HEK293 (cell line): ENCODE measurements at regions not wholly inside any gene's neighbourhood (a gene's known extent, or its start where the extent isn't known, plus 50 kb on each side); places are given as distances from the start of the nearest gene placed in this dataset.

ENCODE experiments used
- CTCF ChIA-PET: fragments of 350-600 bp; formaldehyde crosslinking; extraction: SDS; loops from one replicate; lab custom pipeline; 2021; ENCODE audit warnings: antibody characterized with exemption; lab: Yijun Ruan, JAX
- POLR2A ChIA-PET: fragments of 300-600 bp; formaldehyde crosslinking; extraction: SDS; loops from one replicate; lab custom pipeline; 2020; ENCODE audit warnings: antibody characterized with exemption, inconsistent platforms; lab: Yijun Ruan, JAX
- H3K27ac ChIP-seq: fragments of 200-500 bp; sonication (Bioruptor generic); 2 replicates; pipeline ENCODE4 v1.5.1; 2014; ENCODE audit warnings: low read depth, low read length, control low read depth, inconsistent platforms; ENCODE audit errors: extremely low read depth
- H3K36me3 ChIP-seq, 2 experiments: fragments of 200-500 bp in 1 of 2; sonication (Bioruptor generic) in 1 of 2; 1 replicate in 1 of 2; 2 replicates in 1 of 2; pipeline ENCODE4 v1.5.1; 2014 to 2017; ENCODE audit warnings: inconsistent platforms in 2 of 2, low read length in 2 of 2; ENCODE audit not compliant: control insufficient read depth in 2 of 2, insufficient read depth in 1 of 2
- H3K4me1 ChIP-seq: fragments of 200-500 bp; sonication (Bioruptor generic); 2 replicates; pipeline ENCODE4 v1.5.1; 2014; ENCODE audit warnings: mild to moderate bottlenecking, low read length, inconsistent platforms; ENCODE audit not compliant: control insufficient read depth, insufficient read depth
- H3K4me3 ChIP-seq: 2 replicates; pipeline ENCODE4 v1.5.1; 2011; ENCODE audit warnings: low read depth, mild to moderate bottlenecking, control low read depth, low read length, moderate library complexity
- H3K9me3 ChIP-seq: fragments of 200-500 bp; sonication (Bioruptor generic); 2 replicates; pipeline ENCODE4 v1.5.1; 2014; ENCODE audit warnings: low read depth, low read length, inconsistent platforms; ENCODE audit not compliant: control insufficient read depth, insufficient read depth
- KLF8 ChIP-seq: fragments of 450-650 bp; formaldehyde crosslinking; IDR thresholded peaks from 2 replicates; pipeline ENCODE4 v1.5.1; 2016; ENCODE audit warnings: missing biosample characterization, missing genetic modification characterization
- OVOL3 ChIP-seq: fragments of 450-650 bp; formaldehyde crosslinking; IDR thresholded peaks from 2 replicates; pipeline ENCODE4 v1.5.1; 2016; ENCODE audit warnings: missing biosample characterization, missing genetic modification characterization
- SCRT2 ChIP-seq: fragments of 450-650 bp; formaldehyde crosslinking; IDR thresholded peaks from 2 replicates; pipeline ENCODE4 v1.5.1; 2016; ENCODE audit warnings: missing biosample characterization, missing genetic modification characterization
- SP2 ChIP-seq: fragments of 450-650 bp; formaldehyde crosslinking; IDR thresholded peaks from 2 replicates; pipeline ENCODE4 v1.5.1; 2016; ENCODE audit warnings: missing biosample characterization, missing genetic modification characterization
- SP3 ChIP-seq: fragments of 450-650 bp; formaldehyde crosslinking; IDR thresholded peaks from 2 replicates; pipeline ENCODE4 v1.5.1; 2016; ENCODE audit warnings: missing biosample characterization, missing genetic modification characterization
- SP7 ChIP-seq: fragments of 450-650 bp; formaldehyde crosslinking; IDR thresholded peaks from 2 replicates; pipeline ENCODE4 v1.5.1; 2016; ENCODE audit warnings: missing biosample characterization, missing genetic modification characterization
- ZEB2 ChIP-seq: fragments of 450-650 bp; formaldehyde crosslinking; IDR thresholded peaks from 2 replicates; pipeline ENCODE4 v1.5.1; 2016; ENCODE audit warnings: missing biosample characterization, missing genetic modification characterization
- ZNF184 ChIP-seq: fragments of 450-650 bp; IDR thresholded peaks from 2 replicates; pipeline ENCODE4 v1.5.1; 2018; ENCODE audit warnings: missing biosample characterization, mild to moderate bottlenecking, missing genetic modification characterization
- ZNF391 ChIP-seq: fragments of 450-650 bp; formaldehyde crosslinking; IDR thresholded peaks from 2 replicates; pipeline ENCODE4 v1.5.1; 2016; ENCODE audit warnings: low read depth, missing biosample characterization, missing genetic modification characterization, borderline replicate concordance
- ZNF548 ChIP-seq: fragments of 450-650 bp; formaldehyde crosslinking; IDR thresholded peaks from 2 replicates; pipeline ENCODE4 v1.5.1; 2016; ENCODE audit warnings: missing biosample characterization, missing genetic modification characterization
- ZNF600 ChIP-seq: fragments of 450-650 bp; formaldehyde crosslinking; IDR thresholded peaks from 2 replicates; pipeline ENCODE4 v1.5.1; 2016; ENCODE audit warnings: missing biosample characterization, missing genetic modification characterization
- ZNF629 ChIP-seq: fragments of 450-650 bp; formaldehyde crosslinking; IDR thresholded peaks from 2 replicates; pipeline ENCODE4 v1.5.1; 2017; ENCODE audit warnings: missing biosample characterization, missing genetic modification characterization
- ZNF843 ChIP-seq: fragments of 450-650 bp; formaldehyde crosslinking; IDR thresholded peaks from 2 replicates; pipeline ENCODE4 v1.5.1; 2016; ENCODE audit warnings: missing biosample characterization, missing genetic modification characterization
- TF ChIP-seq, protein P1 (sequence below): fragments of 450-650 bp; formaldehyde crosslinking; IDR thresholded peaks from 2 replicates; pipeline ENCODE4 v1.5.1; 2016; ENCODE audit warnings: missing biosample characterization, missing genetic modification characterization
- TF ChIP-seq, protein P2 (sequence below): fragments of 450-650 bp; formaldehyde crosslinking; conservative IDR thresholded peaks from 2 replicates; pipeline ENCODE4 v1.5.1; 2016; ENCODE audit warnings: low read depth, missing biosample characterization, missing genetic modification characterization
- TF ChIP-seq, protein P3 (sequence below): fragments of 450-650 bp; formaldehyde crosslinking; IDR thresholded peaks from 2 replicates; pipeline ENCODE4 v1.5.0; 2017; ENCODE audit warnings: missing biosample characterization, missing genetic modification characterization, borderline replicate concordance
- TF ChIP-seq, protein P4 (sequence below): fragments of 450-650 bp; formaldehyde crosslinking; IDR thresholded peaks from 2 replicates; pipeline ENCODE4 v1.5.1; 2016; ENCODE audit warnings: missing biosample characterization, missing genetic modification characterization
- TF ChIP-seq, protein P5 (sequence below): fragments of 450-650 bp; formaldehyde crosslinking; IDR thresholded peaks from 2 replicates; pipeline ENCODE4 v1.5.1; 2017; ENCODE audit warnings: missing biosample characterization, missing genetic modification characterization

DNA sequence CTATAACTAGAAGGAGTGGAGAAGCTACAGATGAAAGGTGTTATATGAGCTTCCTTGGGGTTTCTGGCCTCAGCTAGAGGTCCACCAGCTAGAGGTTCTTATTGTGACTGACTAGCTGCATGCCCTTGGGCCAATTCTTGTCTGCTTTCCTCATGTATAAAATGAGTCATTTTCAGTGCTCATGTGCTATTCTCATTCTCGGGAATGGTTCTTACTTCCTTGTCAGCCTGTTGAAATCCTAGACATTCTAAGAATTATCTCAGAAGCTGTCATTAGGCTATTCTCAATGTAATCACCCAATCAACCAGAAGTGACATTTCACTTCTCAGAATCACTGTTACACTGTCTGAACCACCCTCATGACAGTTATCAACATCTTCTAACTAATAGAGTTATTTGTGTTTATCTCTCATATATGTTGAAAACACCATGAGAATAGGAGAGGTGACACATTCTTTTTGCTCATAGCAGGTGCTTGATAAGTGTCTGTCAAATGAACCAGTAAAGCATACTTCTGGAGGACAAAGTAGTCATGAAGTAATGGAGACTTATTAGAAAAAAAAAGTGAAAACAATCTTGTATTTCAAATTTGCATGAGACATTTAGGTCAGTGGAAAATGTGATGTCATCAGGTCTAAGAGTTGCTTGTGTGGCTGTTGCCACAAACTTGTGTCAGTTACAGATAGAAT, 122.8 kb upstream of the IVNS1ABP start (continued):
- TF ChIP-seq, protein P1, sequence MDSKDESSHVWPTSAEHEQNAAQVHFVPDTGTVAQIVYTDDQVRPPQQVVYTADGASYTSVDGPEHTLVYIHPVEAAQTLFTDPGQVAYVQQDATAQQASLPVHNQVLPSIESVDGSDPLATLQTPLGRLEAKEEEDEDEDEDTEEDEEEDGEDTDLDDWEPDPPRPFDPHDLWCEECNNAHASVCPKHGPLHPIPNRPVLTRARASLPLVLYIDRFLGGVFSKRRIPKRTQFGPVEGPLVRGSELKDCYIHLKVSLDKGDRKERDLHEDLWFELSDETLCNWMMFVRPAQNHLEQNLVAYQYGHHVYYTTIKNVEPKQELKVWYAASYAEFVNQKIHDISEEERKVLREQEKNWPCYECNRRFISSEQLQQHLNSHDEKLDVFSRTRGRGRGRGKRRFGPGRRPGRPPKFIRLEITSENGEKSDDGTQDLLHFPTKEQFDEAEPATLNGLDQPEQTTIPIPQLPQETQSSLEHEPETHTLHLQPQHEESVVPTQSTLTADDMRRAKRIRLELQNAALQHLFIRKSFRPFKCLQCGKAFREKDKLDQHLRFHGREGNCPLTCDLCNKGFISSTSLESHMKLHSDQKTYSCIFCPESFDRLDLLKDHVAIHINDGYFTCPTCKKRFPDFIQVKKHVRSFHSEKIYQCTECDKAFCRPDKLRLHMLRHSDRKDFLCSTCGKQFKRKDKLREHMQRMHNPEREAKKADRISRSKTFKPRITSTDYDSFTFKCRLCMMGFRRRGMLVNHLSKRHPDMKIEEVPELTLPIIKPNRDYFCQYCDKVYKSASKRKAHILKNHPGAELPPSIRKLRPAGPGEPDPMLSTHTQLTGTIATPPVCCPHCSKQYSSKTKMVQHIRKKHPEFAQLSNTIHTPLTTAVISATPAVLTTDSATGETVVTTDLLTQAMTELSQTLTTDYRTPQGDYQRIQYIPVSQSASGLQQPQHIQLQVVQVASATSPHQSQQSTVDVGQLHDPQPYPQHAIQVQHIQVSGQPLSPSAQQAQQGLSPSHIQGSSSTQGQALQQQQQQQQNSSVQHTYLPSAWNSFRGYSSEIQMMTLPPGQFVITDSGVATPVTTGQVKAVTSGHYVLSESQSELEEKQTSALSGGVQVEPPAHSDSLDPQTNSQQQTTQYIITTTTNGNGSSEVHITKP (tag by site-specific recombination), result peak; percentile 47

DNA sequence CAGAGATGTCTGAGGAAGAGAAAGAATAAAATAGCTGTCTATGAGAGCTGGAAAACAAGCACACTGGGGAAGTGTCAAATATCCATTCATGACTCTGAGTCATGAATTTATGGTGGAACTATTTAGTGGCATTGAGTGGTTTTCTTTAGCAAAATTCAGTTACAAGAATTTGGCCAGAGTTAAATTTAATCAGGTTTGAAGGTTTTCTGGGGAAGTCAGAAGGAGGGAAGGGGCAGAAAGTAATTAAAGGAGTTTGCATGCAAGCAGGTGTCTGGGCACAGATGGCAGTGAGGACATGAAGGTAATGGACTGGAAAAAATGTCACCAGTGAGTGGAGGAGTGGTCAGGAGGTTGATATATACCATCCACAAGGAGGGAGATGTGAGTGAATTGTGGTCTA, 121.9 kb upstream of the IVNS1ABP start:
- Histone ChIP-seq H3K9me3 (no peaks in the 10 kb centered on the region), H3K36me3 (no peaks in the 10 kb centered on the region), H3K4me1 (peaks cover 7% of the 10 kb centered on the region), H3K27ac (no peak overlapping the region), H3K4me3 (no peak overlapping the region)
- POLR2A ChIA-PET, result interaction anchor here (0.7 kb wide), 1 partner anchor 122 kb away, joined by 3 read pairs; the partner anchor contains the start of gene IVNS1ABP
- CTCF ChIA-PET, result interaction anchor here (0.7 kb wide), 1 partner anchor 12 kb away, joined by 3 read pairs; no protein-coding TSS in a partner anchor
- TF ChIP-seq ZNF548 (tag by site-specific recombination) (no peak), ZNF391 (tag by site-specific recombination) (peak; percentile 15; the same call in 1 of the 2 replicates), ZNF629 (peak; percentile 59), ZEB2 (tag by site-specific recombination) (0 out of 2 replicates have a peak, but pooled peaks have one; percentile 11), KLF8 (tag by site-specific recombination) (peak; percentile 75), ZNF600 (tag by site-specific recombination) (no peak), OVOL3 (tag by site-specific recombination) (no peak), SCRT2 (tag by site-specific recombination) (peak; percentile 67), SP3 (tag by site-specific recombination) (peak; percentile 36), SP2 (peak; percentile 24; the same call in 1 of the 2 replicates), SP7 (tag by site-specific recombination) (peak; percentile 76; the same call in 1 of the 2 replicates), ZNF843 (tag by site-specific recombination) (peak; percentile 42; the same call in 1 of the 2 replicates), ZNF184 (tag by site-specific recombination) (0 out of 2 replicates have a peak, but pooled peaks have one; percentile 18)
- TF ChIP-seq, protein P2, sequence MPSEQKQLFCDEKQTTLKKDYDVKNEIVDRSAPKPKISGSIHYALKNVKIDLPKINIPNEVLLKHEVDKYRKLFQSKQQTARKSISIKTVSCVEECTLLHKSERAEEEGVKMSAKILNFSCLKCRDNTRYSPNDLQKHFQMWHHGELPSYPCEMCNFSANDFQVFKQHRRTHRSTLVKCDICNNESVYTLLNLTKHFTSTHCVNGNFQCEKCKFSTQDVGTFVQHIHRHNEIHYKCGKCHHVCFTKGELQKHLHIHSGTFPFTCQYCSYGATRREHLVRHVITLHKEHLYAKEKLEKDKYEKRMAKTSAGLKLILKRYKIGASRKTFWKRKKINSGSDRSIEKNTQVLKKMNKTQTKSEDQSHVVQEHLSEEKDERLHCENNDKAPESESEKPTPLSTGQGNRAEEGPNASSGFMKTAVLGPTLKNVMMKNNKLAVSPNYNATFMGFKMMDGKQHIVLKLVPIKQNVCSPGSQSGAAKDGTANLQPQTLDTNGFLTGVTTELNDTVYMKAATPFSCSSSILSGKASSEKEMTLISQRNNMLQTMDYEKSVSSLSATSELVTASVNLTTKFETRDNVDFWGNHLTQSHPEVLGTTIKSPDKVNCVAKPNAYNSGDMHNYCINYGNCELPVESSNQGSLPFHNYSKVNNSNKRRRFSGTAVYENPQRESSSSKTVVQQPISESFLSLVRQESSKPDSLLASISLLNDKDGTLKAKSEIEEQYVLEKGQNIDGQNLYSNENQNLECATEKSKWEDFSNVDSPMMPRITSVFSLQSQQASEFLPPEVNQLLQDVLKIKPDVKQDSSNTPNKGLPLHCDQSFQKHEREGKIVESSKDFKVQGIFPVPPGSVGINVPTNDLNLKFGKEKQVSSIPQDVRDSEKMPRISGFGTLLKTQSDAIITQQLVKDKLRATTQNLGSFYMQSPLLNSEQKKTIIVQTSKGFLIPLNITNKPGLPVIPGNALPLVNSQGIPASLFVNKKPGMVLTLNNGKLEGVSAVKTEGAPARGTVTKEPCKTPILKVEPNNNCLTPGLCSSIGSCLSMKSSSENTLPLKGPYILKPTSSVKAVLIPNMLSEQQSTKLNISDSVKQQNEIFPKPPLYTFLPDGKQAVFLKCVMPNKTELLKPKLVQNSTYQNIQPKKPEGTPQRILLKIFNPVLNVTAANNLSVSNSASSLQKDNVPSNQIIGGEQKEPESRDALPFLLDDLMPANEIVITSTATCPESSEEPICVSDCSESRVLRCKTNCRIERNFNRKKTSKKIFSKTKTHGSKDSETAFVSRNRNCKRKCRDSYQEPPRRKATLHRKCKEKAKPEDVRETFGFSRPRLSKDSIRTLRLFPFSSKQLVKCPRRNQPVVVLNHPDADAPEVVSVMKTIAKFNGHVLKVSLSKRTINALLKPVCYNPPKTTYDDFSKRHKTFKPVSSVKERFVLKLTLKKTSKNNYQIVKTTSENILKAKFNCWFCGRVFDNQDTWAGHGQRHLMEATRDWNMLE (tag by site-specific recombination), result no peak
- TF ChIP-seq, protein P3, sequence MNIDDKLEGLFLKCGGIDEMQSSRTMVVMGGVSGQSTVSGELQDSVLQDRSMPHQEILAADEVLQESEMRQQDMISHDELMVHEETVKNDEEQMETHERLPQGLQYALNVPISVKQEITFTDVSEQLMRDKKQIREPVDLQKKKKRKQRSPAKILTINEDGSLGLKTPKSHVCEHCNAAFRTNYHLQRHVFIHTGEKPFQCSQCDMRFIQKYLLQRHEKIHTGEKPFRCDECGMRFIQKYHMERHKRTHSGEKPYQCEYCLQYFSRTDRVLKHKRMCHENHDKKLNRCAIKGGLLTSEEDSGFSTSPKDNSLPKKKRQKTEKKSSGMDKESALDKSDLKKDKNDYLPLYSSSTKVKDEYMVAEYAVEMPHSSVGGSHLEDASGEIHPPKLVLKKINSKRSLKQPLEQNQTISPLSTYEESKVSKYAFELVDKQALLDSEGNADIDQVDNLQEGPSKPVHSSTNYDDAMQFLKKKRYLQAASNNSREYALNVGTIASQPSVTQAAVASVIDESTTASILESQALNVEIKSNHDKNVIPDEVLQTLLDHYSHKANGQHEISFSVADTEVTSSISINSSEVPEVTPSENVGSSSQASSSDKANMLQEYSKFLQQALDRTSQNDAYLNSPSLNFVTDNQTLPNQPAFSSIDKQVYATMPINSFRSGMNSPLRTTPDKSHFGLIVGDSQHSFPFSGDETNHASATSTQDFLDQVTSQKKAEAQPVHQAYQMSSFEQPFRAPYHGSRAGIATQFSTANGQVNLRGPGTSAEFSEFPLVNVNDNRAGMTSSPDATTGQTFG (tag by site-specific recombination), result no peak
- TF ChIP-seq, protein P4, sequence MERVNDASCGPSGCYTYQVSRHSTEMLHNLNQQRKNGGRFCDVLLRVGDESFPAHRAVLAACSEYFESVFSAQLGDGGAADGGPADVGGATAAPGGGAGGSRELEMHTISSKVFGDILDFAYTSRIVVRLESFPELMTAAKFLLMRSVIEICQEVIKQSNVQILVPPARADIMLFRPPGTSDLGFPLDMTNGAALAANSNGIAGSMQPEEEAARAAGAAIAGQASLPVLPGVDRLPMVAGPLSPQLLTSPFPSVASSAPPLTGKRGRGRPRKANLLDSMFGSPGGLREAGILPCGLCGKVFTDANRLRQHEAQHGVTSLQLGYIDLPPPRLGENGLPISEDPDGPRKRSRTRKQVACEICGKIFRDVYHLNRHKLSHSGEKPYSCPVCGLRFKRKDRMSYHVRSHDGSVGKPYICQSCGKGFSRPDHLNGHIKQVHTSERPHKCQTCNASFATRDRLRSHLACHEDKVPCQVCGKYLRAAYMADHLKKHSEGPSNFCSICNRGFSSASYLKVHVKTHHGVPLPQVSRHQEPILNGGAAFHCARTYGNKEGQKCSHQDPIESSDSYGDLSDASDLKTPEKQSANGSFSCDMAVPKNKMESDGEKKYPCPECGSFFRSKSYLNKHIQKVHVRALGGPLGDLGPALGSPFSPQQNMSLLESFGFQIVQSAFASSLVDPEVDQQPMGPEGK (tag by site-specific recombination), result peak; percentile 49; the same call in 1 of the 2 replicates
- TF ChIP-seq, protein P5, sequence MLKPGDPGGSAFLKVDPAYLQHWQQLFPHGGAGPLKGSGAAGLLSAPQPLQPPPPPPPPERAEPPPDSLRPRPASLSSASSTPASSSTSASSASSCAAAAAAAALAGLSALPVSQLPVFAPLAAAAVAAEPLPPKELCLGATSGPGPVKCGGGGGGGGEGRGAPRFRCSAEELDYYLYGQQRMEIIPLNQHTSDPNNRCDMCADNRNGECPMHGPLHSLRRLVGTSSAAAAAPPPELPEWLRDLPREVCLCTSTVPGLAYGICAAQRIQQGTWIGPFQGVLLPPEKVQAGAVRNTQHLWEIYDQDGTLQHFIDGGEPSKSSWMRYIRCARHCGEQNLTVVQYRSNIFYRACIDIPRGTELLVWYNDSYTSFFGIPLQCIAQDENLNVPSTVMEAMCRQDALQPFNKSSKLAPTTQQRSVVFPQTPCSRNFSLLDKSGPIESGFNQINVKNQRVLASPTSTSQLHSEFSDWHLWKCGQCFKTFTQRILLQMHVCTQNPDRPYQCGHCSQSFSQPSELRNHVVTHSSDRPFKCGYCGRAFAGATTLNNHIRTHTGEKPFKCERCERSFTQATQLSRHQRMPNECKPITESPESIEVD (tag by site-specific recombination), result peak; percentile 86
